ENCODE measurements at regions not wholly inside any gene's neighbourhood (a gene's known extent, or its start where the extent isn't known, plus 50 kb on each side); places are given as distances from the start of the nearest gene placed in this dataset.

- DNase-seq (ENCODE audit: low spot score) = no peak
These were observed 454.1 kb downstream of the EFNA5 start for GRCh38 chr5:107216587-107216986.

GRCh38 chr5:107215611-107216010 is 455.1 kb downstream of the EFNA5 start:
- DNase-seq (ENCODE audit: low spot score) = peak; percentile 52

DNA sequence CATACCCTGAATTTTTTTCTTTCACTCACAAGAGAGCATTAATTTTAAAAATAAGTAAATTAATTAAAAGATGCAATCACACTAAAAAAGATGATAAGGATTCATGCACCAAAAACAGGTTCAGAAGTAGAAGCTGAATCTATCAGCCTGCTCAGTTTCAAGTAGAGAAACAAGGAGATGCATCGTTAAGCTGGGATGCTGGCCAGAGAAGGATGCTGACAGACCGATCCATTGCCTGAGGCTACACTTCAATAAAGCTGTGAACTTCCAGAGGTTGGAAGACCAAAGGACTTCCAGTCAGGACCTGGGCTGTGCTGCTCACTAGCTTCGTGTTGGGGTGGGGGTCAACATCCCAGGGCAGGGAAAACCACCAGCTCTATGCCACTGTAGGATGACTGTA is 457.7 kb downstream of the EFNA5 start:
- no peak for DNase-seq (ENCODE audit: low spot score)

- no peak for DNase-seq (ENCODE audit: low spot score)
These were observed 459.1 kb downstream of the EFNA5 start for GRCh38 chr5:107211630-107212029.

DNA sequence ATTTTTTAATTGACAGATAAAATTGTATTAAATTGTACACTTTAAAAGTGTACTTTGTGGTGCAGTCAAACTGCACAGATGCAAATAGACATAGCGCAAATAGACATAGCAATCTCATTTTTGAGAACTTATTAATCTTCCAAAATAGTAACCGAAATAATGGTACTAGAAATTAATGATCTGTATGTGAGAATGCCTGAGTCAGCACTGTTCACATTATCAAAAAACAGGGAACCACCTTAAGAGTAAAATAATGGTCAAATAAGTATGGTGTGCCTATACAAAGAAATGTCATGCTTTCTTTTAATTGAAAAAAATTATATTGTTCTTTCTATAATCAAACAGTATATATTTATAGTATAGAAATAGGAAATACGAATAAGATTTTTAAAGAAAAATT is 461.9 kb downstream of the EFNA5 start:
- DNase-seq (ENCODE audit: low spot score) = no peak

DNA sequence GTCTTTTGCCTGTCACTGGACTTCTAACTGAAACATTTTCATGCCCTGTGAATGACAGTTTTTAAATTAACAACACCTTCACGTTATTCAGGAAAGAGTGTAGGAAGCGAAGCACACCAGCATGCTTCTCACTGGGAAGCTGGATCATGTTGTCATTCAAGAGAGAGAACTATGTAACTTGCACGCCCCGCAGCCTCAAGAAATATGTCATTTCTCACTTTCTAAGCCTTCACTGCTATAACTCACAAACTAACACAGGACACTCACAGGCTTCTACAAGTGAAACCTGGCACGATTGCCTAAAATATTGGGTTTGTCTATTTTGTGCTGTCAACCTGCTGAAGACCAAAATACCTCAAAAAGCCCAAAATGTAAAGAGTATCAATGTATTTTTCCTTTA is 466.3 kb downstream of the EFNA5 start:
- no peak for DNase-seq (ENCODE audit: low spot score)

GRCh38 chr5:107203243-107203642 is 467.5 kb downstream of the EFNA5 start:
- DNase-seq (ENCODE audit: low spot score) = no peak

DNA sequence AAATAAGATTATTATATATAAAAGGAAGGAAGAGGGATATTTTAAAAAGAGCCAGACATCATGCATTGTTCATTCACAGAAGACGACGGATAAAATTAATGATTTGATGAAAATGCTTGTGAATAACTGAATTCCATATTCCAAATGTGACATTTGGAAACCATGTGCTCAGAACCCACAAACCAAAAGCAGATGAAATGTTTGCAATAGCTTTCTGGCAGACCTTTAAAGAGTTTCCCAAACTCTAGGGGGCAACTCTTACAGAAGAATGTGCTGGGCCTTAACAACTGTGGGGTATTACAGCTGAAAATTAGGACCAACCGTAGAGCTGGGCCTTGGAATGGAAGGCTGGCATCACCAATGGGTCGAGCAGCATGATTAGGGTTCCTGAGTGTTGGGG is 471.0 kb downstream of the EFNA5 start:
- DNase-seq (ENCODE audit: low spot score) = no peak

GRCh38 chr5:107196500-107197059 is 474.2 kb downstream of the EFNA5 start:
- DNase-seq (ENCODE audit: low spot score) = no peak

- DNase-seq (ENCODE audit: low spot score) = no peak
These were observed 474.8 kb downstream of the EFNA5 start for GRCh38 chr5:107195890-107196395.

- no peak for DNase-seq (ENCODE audit: low spot score)
These were observed 485.9 kb downstream of the EFNA5 start for GRCh38 chr5:107184871-107185270.

GRCh38 chr5:107184066-107184465 is 486.7 kb downstream of the EFNA5 start:
- no peak for DNase-seq (ENCODE audit: low spot score)

DNA sequence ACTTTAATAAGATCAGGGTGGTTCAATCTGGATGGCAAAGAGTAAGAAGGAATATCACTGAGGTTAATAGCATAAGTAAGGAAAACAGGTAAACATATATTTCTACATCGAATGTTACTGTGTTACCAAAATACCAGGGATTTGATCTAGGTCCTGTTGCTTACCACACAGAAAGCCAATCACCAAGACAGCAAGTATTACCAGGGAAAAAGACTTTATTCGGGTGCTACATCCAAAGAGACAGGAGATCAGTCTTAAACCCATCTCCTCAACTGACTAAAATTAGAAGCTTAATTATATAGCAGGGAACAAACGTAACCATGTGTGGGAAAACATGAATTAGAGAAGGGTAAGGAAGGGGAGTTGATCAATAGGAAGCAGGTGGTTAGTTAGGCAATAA is 500.1 kb downstream of the EFNA5 start:
- DNase-seq (ENCODE audit: low spot score) = no peak

GRCh38 chr5:107169867-107170266 is 500.9 kb downstream of the EFNA5 start:
- DNase-seq (ENCODE audit: low spot score) = no peak

GRCh38 chr5:107168848-107169752 is 501.6 kb downstream of the EFNA5 start:
- no peak for DNase-seq (ENCODE audit: low spot score)

DNA sequence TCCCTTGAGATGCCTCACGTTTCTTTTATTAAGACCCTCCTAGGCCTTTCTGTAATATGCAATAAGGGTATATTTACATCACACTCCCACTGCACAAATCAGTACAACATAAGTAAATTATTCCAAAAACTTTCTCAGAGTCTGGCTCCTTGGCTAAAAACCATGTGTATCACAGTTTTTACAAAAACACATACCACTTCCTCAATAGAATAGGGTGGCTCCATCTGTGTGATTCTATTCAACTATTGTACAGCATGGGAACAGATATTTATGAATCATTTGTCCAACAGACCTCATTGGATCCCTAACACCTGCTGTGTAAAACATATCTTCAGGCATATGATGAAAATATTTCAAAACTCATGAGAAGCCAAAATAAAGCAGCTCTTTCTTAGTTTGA is 502.7 kb downstream of the EFNA5 start:
- DNase-seq (ENCODE audit: low spot score) = no peak

- DNase-seq (ENCODE audit: low spot score) = no peak
These were observed 505.4 kb downstream of the EFNA5 start for GRCh38 chr5:107165296-107165695.

- DNase-seq (ENCODE audit: low spot score) = no peak
These were observed 512.9 kb downstream of the EFNA5 start for GRCh38 chr5:107157809-107158208.

DNA sequence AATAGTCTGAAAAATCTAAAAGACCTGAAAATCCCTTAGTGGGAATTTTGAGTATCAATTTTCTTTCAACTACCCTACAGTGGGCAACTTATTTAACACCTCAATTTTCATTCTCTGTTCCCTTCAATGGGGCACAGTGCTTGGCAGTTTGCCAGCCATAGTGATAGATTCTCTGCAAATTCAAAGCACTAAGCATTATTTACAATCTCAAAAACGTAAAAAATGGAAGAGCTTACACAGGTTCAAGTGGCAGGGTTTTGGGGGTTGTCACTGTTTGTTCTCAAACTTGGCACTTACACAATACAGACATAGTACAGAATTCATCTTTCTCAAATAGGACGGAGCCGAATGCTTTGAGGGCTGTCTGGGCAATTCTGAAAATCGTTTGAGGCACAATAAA is 515.0 kb downstream of the EFNA5 start:
- DNase-seq (ENCODE audit: low spot score) = no peak

GRCh38 chr5:107154593-107154992 is 516.1 kb downstream of the EFNA5 start:
- no peak for DNase-seq (ENCODE audit: low spot score)

DNA sequence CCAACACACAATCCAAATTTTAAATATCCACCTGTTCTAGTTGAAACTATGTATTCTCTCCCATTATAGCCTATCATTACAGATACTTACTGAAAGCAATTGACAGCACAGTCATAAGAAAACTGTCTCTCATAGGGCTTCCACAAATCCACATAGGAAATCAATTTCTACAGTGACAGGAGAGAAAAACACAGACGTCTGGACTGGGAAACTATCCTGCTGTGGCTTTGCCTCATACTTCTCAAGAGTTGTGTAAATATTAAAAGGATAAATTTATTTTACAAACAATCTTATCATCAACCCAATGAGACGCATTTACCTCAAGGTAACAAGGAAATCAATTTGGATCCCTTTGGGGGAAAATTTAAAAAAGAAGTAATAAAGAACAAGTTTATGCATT is 517.5 kb downstream of the EFNA5 start:
- no peak for DNase-seq (ENCODE audit: low spot score)

DNA sequence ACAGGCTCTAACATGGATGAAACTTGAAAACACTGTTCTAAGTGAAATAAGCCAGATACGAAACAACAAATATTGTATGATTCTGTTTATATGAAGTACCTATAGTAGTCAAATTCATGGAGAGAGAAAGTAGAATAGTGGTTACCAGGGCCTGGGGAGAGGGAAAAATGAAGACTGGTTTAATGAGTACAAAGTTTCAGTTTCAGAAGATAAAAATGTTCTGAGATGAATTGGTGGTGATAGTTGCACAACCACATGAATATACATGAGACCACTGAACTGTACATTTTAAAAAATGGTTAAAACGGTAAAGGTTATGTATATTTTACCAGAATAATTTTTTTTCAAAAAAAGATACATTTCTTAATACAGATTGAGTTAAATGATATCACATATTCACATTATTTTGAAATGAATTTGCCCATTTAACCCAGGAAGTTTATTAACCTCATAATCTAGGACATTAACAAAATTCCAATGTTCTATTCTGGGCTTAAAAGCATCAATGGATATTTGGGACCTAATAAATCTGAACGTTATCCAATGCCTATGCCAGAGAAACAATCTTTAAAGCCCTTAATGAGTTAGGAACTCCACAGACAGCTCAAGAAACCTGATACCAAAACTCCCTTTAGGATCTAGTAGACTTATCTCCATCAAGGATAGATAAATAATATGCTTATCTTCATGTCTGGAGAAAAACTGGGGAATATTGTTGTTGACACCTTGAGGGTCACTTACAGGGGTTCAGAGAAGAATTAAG is 521.3 kb downstream of the EFNA5 start:
- no peak for DNase-seq (ENCODE audit: low spot score)

- no peak for DNase-seq (ENCODE audit: low spot score)
These were observed 523.1 kb downstream of the EFNA5 start for GRCh38 chr5:107147589-107147988.

Measured in kidney capillary endothelial cell (primary cell).